ENCODE measurements at regions not wholly inside any gene's neighbourhood (a gene's known extent, or its start where the extent isn't known, plus 50 kb on each side); places are given as distances from the start of the nearest gene placed in this dataset.

- TF ChIP-seq EZH2phosphoT487 (IDR thresholded peaks at IDR 0.05; ENCODE audit: borderline replicate concordance, low read depth, low read length) (no peak), CTCF (conservative IDR thresholded peaks at IDR 0.05; ENCODE audit: low read length) (no peak; the same call in 1 of the 2 replicates)
Measured at GRCh38 chr7:18276380-18276779, 219.2 kb upstream of the HDAC9 start.
